ACC112 (cell line): ENCODE measurements at regions not wholly inside any gene's neighbourhood (a gene's known extent, or its start where the extent isn't known, plus 50 kb on each side); places are given as distances from the start of the nearest gene placed in this dataset.

Experiments used
- H2AFZ ChIP-seq: fragments of 200-600 bp; sonication (generic); one replicate; pipeline ENCODE4 v1.6.0; 2017; ENCODE audit warnings: antibody characterized with exemption, low read length; ENCODE audit not compliant: unreplicated experiment
- H3K27ac ChIP-seq: fragments of 200-600 bp; sonication (generic); 2 replicates; pipeline ENCODE4 v1.5.1; 2014; ENCODE audit warnings: low read depth, mild to moderate bottlenecking, antibody characterized with exemption, low read length, moderate library complexity
- H3K27me3 ChIP-seq: fragments of 200-600 bp; sonication (generic); 2 replicates; pipeline ENCODE4 v1.6.1; 2014; ENCODE audit warnings: mild to moderate bottlenecking, antibody characterized with exemption, low read length, moderate library complexity, mixed read lengths; ENCODE audit not compliant: insufficient read depth
- H3K36me3 ChIP-seq: fragments of 200-600 bp; sonication (generic); 2 replicates; pipeline ENCODE4 v1.6.1; 2016; ENCODE audit warnings: mild to moderate bottlenecking, antibody characterized with exemption, low read length, moderate library complexity, mixed read lengths; ENCODE audit not compliant: insufficient read depth
- H3K4me1 ChIP-seq: fragments of 200-600 bp; sonication (generic); one replicate; pipeline ENCODE4 v1.6.1; 2016; ENCODE audit warnings: low read length, mixed read lengths; ENCODE audit not compliant: insufficient read depth, unreplicated experiment, control insufficient read depth
- H3K4me3 ChIP-seq: fragments of 200-600 bp; sonication (generic); 2 replicates; pipeline ENCODE4 v1.5.1; 2014; ENCODE audit warnings: mild to moderate bottlenecking, low read depth, low read length
- H3K79me2 ChIP-seq: fragments of 200-600 bp; sonication (generic); one replicate; pipeline ENCODE4 v1.6.0; 2016; ENCODE audit warnings: low read length; ENCODE audit not compliant: control insufficient read depth, unreplicated experiment, insufficient read depth

GRCh38 chr4:1497189-1497801 lies 91.1 kb upstream of the NKX1-1 start:
- Histone ChIP-seq H3K79me2 (no peaks in the 10 kb centered on the region), H2AFZ (no peak overlapping the region), H3K4me1 (no peaks in the 10 kb centered on the region), H3K27ac (no peak overlapping the region), H3K27me3 (peaks cover 58% of the 10 kb centered on the region), H3K36me3 (no peaks in the 10 kb centered on the region), H3K4me3 (no peak overlapping the region)

DNA sequence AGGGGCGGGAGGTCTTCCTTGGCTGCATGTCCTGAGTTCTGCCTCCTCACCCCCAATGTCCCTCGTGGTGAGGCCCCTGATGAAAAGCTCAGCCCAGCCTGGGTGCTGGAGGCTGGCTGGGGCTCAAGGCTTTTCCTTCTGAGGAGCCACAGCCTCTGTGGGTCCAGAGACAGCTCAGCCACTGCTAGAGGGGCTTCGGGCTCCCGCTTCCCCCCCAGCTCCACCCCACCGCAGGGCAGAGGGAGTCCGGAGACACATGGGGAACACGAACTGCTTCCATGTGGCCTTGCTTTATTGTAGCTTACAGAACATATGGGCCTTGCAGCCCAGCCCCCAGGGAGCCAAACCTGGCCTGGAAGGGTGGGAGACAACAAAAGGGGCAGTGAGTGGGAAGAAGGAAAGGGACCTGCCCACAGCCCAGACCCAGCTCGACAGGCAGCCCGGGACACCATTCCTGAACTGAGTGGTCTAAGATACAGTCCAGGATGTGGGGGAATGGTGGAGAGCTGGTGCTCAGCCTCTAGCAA lies 89.9 kb upstream of the NKX1-1 start:
- Histone ChIP-seq H3K27me3 (peaks cover 69% of the 10 kb centered on the region), H2AFZ (no peak overlapping the region), H3K36me3 (no peaks in the 10 kb centered on the region), H3K27ac (no peak overlapping the region), H3K4me3 (no peak overlapping the region), H3K79me2 (no peaks in the 10 kb centered on the region), H3K4me1 (no peaks in the 10 kb centered on the region)

DNA sequence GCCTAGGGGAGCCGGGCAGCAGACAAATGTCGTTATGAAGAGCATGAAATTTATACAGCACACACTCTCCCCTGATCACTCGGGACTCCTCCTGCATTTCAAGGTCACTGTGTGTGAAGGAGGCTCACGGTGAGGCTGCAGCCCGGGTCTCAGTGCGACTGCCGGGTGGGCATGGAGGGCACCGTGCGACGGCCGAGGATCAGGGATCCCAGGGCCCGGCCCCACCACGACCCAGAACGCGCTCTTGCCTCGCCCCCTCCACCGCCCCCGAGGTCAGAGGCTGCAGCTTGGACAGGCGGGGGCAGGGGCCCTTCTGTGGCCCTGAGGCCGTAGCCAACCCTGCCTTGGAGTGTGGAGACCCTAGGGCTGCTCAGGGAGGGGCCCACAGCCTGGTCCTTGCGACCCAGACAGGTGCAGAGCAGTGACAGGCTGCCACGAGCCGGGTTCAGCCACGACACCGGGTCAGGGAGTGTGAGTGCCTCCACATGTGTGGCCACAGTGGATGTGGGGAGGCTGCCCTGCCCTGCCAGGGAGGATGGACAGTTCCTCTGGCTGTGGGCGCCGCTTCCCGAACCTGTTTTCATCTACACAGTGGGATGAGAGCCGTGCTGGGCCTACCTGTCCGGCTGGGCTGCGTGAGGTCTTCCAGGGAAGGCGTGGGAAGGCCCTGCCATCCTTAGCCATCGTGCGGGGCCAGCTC lies 89.3 kb upstream of the NKX1-1 start:
- no peak overlapping the region for H3K27ac ChIP-seq
- no peaks in the 10 kb centered on the region for H3K4me1 ChIP-seq
- H3K27me3 ChIP-seq, result peaks cover 75% of the 10 kb centered on the region
- no peaks in the 10 kb centered on the region for H3K79me2 ChIP-seq
- no peak overlapping the region for H3K4me3 ChIP-seq
- no peaks in the 10 kb centered on the region for H3K36me3 ChIP-seq
- no peak overlapping the region for H2AFZ ChIP-seq

- Histone ChIP-seq H2AFZ (no peak overlapping the region), H3K79me2 (no peaks in the 10 kb centered on the region), H3K4me3 (no peak overlapping the region), H3K27ac (no peak overlapping the region), H3K27me3 (peaks cover 84% of the 10 kb centered on the region), H3K4me1 (no peaks in the 10 kb centered on the region), H3K36me3 (no peaks in the 10 kb centered on the region)
These were observed 88.4 kb upstream of the NKX1-1 start for GRCh38 chr4:1494416-1495315.

DNA sequence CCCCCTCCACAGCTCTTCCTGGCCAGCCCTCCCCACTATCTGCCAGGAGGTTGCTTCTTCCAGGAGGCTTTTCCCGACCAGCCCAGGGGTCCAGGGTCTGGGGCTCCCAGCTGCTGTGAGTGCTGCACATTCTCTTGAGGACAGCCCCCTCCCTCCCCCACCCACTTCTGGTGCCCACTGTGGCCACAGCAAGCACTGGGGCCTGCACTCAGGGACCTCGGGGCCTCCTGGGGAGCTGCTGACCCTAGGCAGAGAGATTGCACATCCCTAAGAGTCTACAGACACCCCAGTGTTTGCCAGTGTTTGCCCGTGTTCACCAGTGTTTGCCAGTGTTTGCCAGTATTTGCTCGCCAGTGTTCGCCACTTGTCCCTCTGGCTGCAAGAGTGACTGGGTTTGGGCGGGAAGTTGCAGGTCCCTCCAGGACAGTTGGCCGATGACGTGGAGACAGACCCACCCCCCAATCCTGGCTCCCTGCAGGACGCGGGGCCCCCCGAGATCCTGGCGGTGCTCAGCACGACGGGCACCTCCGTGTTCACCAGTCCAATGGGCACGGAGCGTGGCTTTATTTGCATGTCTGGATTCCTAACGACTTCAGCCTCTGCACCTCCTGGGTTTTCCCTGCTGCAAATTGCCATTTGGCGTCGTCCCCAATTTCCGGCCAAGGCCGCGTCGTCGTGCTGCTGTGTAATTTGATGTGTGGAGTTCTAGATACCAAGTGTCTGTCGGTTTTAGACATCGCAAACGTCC lies 87.5 kb upstream of the NKX1-1 start:
- H3K27me3 ChIP-seq, result peaks cover 92% of the 10 kb centered on the region
- H2AFZ ChIP-seq, result no peak overlapping the region
- no peaks in the 10 kb centered on the region for H3K4me1 ChIP-seq
- H3K79me2 ChIP-seq, result no peaks in the 10 kb centered on the region
- H3K4me3 ChIP-seq, result no peak overlapping the region
- no peaks in the 10 kb centered on the region for H3K36me3 ChIP-seq
- no peak overlapping the region for H3K27ac ChIP-seq

DNA sequence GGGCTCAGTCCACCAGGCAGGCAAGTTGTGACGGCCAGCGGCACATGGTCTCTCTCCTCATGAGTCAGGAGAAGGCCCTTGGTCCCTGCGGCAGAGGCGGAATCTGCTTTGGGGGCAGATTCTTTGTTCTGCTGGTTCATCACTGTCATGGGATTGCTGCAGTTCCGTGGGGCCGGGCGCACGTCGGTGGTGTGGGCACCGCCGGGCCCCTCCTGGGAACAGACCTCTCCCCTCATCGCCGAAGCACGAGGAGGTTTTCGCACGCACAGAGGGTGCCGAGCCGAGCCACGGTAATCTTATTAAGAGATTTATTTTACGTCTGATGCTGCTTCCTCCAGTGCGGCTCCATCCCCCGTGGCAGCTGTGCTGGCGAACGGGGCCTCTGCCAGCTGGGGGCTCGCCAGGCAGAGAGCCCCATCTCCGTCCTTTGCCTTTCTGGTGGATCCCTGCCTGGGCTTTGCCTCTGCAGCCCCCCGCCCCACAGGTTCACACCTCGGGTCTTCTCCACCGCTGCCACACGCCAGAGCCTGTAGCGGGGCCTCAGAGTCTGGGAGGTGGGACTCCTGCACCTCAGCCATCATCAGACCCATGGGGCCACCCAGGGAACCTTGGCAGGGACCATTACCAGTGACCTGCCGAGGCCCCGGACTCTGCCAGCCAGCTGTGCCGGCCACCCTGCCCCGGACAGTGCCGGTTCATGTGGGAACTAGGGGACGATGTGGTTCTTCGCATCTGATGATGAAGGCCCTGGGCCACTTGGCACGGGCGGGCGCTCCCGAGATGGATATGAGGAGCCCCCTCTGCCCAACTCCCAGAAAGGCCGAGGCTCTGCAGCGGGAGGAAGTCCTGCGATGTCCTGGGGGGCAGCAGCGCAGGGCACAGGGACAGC lies 86.7 kb upstream of the NKX1-1 start:
- Histone ChIP-seq H3K36me3 (no peaks in the 10 kb centered on the region), H2AFZ (no peak overlapping the region), H3K79me2 (no peaks in the 10 kb centered on the region), H3K27me3 (peaks cover 89% of the 10 kb centered on the region), H3K27ac (no peak overlapping the region), H3K4me1 (no peaks in the 10 kb centered on the region), H3K4me3 (no peak overlapping the region)

- Histone ChIP-seq H3K4me1 (no peaks in the 10 kb centered on the region), H3K79me2 (no peaks in the 10 kb centered on the region), H3K27ac (no peak overlapping the region), H3K27me3 (peaks cover 82% of the 10 kb centered on the region), H2AFZ (no peak overlapping the region), H3K4me3 (no peak overlapping the region), H3K36me3 (no peaks in the 10 kb centered on the region)
These were observed 85.9 kb upstream of the NKX1-1 start for GRCh38 chr4:1492142-1492457.

- Histone ChIP-seq H3K36me3 (no peaks in the 10 kb centered on the region), H3K27ac (no peak overlapping the region), H3K79me2 (no peaks in the 10 kb centered on the region), H3K4me3 (no peak overlapping the region), H3K27me3 (peaks cover 76% of the 10 kb centered on the region), H3K4me1 (no peaks in the 10 kb centered on the region), H2AFZ (no peak overlapping the region)
These were observed 85.3 kb upstream of the NKX1-1 start for GRCh38 chr4:1491328-1492141.

- Histone ChIP-seq H3K4me3 (no peak overlapping the region), H3K27me3 (peaks cover 73% of the 10 kb centered on the region), H3K36me3 (no peaks in the 10 kb centered on the region), H3K4me1 (no peaks in the 10 kb centered on the region), H3K27ac (no peak overlapping the region), H2AFZ (no peak overlapping the region), H3K79me2 (no peaks in the 10 kb centered on the region)
These were observed 84.5 kb upstream of the NKX1-1 start for GRCh38 chr4:1490654-1491327.
